IPS-NIHi7 (cell line): ENCODE measurements at regions not wholly inside any gene's neighbourhood (a gene's known extent, or its start where the extent isn't known, plus 50 kb on each side); places are given as distances from the start of the nearest gene placed in this dataset.
"Not testable (repeated sequence)": the region's sequence is repeated elsewhere in the genome, so short reads cannot be mapped to it uniquely, and the experiment has no call there.

ENCODE experiments used
- DNase-seq: peaks from one replicate; pipeline ENCODE4 v3.0.0; 2012; ENCODE audit warnings: mixed read lengths; ENCODE audit errors: extremely low spot score

DNA sequence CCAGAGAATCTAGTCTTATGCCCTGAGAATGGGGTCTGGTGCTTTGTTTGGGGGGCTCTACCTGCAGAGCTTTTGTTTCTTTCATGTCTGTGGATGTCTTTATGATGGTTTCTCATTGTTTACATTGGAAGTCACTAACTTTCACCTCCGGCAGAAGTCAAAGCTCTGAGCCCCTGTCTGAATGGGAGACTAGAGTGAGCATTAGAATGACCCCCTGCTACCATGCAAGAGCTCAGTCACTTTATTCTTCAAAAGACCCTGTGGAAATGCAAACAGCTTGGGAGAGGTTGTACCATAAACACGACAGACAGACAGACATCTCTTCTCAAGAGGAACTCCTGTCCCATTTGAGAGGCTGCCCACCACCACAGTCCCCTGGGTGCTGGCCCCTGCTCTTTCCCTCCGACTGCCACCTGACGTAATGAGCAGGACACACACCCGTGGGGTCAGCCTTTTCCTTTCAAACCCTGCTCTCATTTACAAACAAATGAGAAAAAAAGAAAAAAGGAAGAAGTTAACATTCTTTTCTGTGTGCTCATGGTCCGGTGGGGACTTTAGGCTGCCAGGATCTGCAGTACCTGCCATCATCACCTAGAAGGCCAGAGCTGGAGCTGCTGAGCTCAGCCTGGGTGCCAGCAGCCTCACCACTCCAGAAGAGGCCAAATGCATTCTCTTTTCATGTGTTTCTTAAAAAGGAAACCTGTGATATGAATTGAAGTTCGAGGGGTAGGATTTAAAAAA is 91.6 kb downstream of the FZD1 start:
- DNase-seq: peak; percentile 36

GRCh38 chr7:91356915-91357314 is 92.7 kb downstream of the FZD1 start:
- DNase-seq: no peak

- no peak for DNase-seq
Observed at GRCh38 chr7:91357379-91357778, 93.1 kb downstream of the FZD1 start.

DNA sequence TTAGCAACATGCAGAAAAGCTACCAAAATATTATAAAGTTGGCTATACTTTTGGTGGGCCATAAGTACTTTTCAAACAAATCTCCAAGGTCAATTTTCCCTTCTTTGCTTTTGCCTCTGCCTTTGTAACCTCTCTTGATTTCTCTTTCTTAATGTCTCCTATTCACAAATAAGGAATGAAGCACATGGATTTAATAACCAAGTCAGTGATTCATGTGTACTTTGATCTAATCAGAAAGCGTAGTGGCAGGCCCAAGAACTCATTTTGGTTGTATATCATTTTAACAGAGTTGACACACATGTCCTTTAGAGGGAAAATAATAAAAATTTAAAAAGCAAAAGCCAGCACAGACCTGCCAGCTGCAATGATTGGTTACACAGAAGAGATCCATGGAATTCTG is 93.7 kb downstream of the FZD1 start:
- no peak for DNase-seq

DNA sequence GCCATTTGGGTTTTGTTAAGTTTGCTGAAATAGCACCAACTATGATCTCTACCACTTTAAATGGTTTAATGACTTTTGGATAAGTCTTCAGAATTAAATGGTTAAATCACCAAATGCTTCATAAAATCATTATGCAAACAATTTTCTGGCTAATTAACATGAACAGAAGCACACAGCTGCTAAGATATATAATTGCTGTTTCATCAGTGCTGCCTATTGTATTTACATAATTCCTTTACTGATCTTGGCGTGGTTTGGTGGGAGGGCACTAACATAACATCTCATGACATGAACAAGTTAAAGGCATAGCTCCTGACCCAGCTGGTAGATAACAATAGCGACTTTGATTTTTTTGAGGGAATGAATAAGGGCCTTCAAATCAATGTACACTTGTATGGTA is 94.1 kb downstream of the FZD1 start:
- DNase-seq: no peak

GRCh38 chr7:91365097-91365496 is 100.9 kb downstream of the FZD1 start:
- not testable (repeated sequence) for DNase-seq

GRCh38 chr7:91366091-91366490 is 101.9 kb downstream of the FZD1 start:
- no peak for DNase-seq

DNA sequence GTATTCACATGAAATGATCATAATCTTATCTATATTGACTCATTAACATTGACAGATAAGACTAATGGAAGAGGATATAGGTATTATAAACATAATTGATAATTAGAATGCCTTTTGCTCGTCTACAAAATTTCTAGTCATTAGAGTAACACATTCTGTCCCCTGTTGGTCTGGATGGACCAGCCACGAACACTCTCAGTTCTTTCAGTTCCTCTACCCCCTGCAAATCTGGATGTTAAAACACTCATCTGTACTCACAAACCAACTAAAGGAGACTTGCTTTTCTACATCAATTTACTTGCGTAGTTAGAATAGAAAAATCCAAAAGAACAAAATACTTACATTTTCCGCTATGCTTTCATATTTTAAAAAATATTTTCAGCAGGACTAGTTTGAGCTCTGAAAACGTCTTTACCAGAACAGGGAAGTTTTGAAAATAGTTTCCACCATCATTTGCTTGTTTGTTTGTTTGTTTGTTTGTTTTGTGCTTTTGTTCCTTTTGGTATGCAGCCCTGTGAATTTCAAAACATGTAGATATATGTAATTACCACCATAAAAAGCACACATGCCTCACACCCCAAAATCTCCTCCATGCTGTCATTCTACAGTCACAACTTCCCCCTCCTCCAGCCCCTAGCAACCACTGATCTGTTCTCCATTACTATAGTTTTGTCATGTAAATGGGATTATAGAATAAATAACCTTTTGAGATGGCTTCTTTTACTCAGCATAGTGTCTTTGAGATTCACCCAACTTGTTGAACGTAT is 103.8 kb downstream of the FZD1 start:
- no peak for DNase-seq

DNA sequence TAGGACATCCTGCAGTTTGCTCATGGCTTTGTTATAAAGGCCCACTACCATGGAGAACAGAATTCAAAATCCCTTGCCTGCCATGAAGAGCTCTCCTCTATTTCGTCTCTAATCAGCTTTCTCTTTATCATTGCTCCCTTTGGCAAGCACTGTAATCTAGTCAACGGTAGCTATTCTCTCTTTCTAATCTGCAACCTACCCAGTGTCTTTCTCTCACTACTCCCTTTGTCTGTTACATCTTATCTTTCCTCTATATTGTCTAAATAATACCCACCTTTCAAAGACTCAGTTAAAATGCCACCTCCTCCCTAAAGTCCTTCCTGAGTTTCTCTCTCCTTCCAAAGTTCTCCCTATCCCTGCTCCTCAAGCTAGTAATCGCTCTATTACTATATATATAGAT is 108.1 kb downstream of the FZD1 start:
- DNase-seq: no peak

- no peak for DNase-seq
Observed at GRCh38 chr7:91373111-91373800, 109.0 kb downstream of the FZD1 start.

GRCh38 chr7:91374321-91374989 is 110.2 kb downstream of the FZD1 start:
- DNase-seq: no peak

DNA sequence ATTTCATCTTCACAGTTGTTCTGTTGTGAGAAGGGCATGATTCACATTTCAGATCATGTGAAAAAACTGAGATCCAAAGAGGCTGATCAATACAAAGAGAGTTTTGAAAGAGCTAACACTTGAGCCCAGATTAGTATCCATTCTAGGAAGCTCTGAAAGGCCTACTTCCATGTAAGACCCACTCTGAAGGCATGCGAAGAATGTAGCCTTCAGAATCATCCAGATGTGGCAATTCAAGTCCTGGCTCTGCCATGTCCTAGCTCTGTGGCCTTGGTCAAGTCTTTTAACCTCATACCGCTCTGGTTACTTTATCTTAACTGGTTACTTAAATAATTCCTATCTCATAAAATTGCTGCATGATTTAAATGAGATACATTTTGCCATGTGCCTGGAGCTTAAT is 111.1 kb downstream of the FZD1 start:
- no peak for DNase-seq

DNA sequence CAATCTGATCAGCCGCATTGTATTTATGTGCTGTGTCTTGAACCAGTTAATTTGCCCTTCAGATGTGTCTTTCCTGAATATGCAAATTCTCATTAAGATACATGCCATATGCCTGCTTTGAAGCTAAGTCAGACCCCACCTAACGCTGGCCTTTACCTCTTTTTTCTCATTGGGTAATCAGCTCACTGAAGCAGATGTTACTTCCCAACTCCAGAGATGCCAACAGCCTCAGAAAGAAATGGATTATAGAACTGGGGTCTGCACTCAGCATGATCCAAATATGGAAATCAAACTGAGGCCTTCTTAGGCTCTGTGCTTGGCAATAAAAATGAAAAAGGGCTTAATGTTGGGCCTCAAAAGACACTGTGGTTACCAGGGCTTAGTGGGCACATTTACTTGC is 113.9 kb downstream of the FZD1 start:
- no peak for DNase-seq

GRCh38 chr7:91379236-91379635 is 115.0 kb downstream of the FZD1 start:
- no peak for DNase-seq

- DNase-seq: no peak
Observed at GRCh38 chr7:91379991-91380390, 115.8 kb downstream of the FZD1 start.

DNA sequence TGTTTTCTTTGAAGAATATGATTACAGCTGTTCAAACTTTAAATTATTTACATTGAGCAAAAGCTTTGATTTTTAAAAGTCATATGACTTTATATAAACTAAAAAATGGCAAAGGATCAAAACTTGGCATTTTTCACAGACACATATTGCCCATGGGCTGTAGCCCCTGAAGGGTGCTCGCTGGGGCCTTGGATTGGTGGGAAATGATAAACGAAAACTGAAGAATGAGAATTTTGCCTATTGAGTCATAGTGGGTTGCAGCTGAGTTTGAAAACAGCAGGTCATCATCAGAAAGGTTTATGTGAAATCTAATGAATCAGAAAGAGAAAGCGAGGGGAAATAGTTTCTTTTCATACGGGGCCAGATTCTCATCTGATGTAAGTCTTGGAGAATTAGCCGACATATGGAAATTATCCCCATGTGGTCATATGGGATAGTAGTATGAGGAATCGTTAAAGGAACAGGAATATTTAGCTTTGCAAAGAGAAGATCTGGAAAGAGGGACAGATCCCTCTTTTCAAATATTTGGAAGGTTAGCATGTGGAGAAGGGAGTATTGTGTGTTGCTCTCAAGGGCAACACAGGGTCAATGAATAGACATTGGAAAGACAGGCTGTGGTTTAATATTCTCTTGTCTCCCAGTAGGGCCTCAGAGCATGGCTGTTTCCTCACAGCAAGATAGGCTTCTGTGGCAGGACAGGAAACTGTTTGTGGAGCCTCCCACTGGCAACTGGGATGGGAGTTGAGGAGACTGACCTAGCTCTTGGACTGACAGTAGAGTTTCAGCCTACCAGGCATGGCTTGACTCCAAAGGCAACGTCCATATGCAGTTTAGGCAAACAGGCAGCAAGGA is 119.0 kb downstream of the FZD1 start:
- DNase-seq: no peak

DNA sequence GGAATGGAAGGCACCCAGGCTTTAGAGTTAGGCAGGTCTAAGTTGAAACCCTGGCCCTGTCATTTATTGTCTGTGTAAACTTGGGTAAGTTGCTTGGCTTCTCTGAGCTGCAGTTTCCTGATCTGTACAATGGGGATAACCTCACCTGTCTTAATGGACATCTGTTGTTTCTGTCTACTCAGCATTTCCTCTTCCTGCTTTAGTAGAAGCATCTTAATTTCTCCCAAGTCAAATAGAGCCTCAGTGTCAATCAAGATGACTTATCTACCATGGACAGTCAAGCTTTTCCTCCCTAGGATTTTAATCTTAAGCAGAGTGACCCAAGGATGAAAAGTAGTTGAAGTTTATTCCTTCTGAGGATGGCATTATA is 119.7 kb downstream of the FZD1 start:
- DNase-seq: no peak

GRCh38 chr7:91394757-91395156 is 130.5 kb downstream of the FZD1 start:
- not testable (repeated sequence) for DNase-seq

DNA sequence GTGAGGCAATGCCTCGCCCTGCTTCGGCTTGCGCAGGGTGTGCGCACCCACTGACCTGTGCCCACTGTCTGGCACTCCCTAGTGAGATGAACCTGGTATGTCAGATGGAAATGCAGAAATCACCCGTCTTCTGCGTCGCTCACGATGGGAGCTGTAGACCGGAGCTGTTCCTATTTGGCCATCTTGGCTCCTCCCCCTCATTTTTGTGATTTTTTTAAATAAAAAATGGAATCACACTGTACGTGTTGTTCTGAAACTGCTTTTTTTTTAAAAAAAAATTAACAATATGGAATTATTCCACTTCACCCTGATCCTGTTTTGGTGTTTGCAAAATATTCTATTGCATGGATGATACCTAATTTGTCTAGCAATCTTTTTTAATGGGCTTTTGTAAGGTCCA is 131.1 kb downstream of the FZD1 start:
- DNase-seq: not testable (repeated sequence)

DNA sequence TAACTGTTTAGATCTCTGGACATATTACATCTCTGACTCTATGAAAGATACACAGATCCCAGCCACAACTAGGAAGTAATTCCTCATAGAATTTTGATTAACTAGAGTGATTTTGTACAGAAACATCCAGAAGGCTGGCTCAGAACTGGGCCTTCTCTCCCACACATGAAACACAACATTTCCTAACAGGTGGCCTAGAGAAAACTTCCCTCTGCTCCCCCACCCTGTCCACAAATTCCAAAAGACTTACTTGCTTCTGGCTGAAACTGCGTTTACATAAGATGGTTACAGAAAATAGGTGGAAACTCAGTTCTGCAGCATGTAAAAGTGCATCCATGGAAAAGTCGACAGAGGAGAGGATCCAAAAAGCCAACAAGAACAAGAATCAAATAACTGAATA is 132.9 kb downstream of the FZD1 start:
- DNase-seq: no peak

DNA sequence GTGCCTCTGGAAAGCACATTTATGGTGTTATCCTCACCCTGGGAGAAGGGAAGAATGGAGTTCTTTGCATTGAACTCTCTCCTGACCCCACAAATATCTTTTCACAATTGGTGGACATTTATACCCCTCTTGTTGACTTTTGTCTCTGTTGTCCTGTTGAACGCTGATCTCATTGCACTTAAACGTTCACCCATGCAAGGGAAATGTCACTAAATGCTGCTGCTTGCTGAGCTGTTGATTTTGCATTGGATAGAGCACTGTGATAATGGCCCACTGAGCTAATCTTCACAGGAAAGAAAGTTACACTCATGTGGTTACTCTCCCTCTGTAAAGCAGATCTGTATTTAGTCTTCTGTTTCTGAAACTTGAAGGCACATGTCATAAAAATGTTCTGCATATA is 133.4 kb downstream of the FZD1 start:
- DNase-seq: no peak
